ENCODE measurements at regions not wholly inside any gene's neighbourhood (a gene's known extent, or its start where the extent isn't known, plus 50 kb on each side); places are given as distances from the start of the nearest gene placed in this dataset.
A peak's percentile ranks its signal among the peaks of the same experiment; 100 is the strongest.

DNA sequence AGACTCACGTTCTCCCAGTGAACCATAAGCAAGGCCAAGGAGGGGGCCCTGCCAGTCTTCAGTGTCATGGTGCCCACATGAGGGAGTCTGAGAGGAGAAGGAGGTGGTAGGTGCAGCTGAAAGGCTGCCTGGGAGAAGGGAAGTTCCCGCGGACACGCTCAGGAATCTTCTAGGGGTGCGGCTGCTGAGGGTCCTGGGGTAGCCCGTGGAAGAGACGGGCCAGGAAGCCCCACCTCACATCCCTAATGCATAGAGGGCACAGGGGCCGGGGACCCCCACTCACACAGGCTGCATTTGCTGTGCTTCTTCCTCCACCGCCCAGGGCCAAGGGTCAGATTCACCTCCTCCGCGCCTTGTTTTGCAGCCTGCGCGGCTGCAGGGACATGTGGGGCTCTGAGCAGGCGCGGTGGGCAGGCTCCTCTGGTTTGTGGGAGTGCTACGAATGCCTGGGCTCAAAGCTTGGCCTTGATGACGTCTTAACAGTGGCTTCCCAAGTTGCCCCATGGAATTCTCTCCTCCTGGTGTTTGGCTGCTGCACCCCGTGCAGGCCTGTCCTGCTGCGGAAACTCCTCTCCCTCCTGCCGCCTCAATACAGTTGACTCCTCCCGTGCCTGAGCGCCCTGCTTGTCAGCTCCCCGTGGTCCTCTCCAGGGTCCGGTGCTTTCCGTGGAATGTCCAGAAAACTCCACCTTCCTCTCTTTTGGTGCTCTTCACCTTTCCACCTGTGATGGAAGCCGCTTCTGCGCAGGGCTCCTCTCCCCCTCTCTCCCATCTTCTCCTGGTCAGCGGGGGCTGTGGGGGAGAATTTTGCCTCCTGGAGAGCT is 95.7 kb downstream of the VAPA start:
- H3K27ac ChIP-seq, result no peak overlapping the region

DNA sequence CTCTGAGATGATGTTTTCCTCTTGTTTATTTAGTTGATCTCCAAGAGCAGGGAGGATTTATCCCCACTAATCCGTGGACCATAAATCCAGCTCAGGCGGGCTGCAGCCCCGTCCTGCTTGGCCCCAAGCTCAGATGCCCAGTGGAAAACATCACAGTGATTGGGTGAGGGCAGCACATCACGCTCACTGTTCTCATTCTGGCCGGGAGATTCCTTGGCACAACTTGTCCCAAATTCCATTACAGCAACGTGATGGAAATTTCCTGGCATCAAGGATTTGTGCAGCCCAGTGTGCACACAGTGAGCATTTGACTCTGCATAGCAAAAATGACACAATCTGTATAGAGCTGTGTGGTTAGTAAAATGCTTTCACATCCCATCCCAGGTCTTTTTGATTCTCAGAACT is 96.8 kb downstream of the VAPA start:
- no peak for DNase-seq (ENCODE audit: low read depth, low spot score)
- H3K27ac ChIP-seq, result no peak overlapping the region

More for the DNA sequence above, 95.7 kb downstream of the VAPA start:
- no peak for DNase-seq (ENCODE audit: low read depth, low spot score)

DNA sequence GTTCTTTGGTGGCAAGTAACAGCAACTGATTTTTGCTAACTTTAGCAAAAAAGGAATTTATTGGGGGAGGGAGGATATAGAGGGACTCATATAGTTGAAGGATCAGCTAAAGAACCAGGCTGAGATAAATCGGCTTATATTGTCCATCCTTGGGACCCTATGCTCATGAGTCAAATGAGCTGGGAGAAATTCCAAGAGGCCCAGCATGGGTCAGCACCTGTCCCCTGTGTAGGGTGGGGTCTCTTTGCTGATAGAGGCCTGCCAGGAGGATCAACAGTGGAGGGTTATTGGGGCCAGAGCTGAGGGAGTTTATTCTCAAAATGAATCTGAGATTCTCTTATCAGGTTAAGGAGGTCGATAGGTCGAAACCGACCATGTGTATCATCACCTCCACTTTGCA is 97.2 kb downstream of the VAPA start:
- no peak overlapping the region for H3K27ac ChIP-seq
- no peak for DNase-seq (ENCODE audit: low read depth, low spot score)

DNA sequence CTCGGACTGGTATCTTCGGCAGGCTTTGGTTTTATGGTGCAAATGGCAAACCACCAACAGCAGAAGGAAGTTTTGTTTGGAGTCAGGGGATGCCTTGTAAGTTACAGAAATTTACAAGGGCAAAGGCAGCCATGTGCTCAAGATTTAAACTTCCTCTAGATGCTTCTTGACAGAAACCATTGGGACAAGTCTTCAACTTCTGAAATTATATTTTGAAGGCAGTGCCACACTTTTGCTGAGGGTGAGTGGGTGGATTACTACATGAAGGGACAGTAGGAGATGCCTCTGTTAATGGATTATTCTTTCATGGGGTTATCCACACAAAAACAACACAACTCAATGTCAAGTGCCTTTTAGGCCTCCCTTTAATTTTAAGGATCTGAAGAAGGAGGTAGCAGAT is 97.9 kb downstream of the VAPA start:
- DNase-seq (ENCODE audit: low read depth, low spot score), result no peak
- no peak overlapping the region for H3K27ac ChIP-seq

DNA sequence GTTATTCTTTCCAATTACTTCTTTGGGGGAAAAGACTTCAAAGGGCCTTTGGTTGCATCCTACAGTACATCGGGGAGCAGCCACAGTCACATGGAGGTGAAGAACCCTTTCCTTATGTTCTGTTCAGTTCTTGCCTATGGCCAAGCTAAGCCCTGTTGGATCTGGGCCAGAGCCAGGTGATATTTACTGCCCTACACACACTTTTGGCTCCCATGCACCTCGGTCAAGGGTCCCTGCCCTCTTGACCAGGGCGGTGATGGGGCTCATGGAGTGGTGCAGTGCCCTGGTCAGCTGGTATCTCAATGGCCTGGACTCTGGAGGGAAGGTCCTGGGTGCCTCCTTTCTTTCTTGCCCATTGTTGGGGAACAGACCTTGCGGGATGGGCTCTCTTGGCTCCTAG is 98.7 kb downstream of the VAPA start:
- DNase-seq (ENCODE audit: low read depth, low spot score), result no peak
- H3K27ac ChIP-seq, result no peak overlapping the region

DNA sequence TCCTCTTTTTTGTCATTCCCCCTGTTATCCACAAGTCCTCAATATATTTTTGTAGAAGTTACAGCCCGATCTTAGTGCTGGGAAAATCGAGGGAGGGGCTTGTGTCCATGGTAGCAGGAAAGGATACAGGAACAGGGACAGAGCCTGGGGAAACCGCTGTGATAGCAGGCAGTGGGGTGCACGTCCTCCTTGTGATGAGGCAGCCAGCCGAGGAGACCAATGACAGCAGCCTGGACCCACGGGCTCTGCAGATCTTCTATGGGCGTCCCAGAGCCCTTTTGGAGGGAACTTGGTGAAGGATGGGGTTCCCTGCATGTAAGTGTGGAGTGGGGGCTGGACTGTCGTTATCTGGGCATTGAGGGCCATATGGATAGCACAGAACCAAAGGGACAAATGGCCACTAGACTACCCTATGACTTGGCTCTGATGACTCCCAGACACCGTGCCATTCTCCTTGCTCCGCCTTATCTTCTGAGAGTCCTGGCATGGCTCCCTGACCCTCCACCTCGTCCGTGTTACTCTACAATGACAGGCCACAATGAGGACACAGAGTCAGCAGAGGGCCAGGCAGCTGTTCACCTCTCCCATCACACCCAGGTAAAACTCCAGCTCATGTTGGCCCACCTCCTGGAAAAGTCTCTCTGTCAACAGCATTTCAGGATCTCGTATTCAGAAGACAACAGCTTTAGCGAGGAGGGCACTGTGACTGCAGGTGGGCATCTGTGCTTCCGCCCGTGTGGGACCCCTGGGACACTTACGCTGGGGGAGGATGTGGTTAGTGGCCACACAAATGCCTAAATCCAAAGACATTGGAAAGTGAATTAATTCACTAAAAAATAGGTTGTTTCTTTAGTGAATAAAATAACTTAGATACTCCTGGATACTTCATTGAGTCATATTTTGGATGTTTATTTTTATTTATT is 100.1 kb downstream of the VAPA start:
- no peak overlapping the region for H3K27ac ChIP-seq
- DNase-seq (ENCODE audit: low read depth, low spot score), result no peak

DNA sequence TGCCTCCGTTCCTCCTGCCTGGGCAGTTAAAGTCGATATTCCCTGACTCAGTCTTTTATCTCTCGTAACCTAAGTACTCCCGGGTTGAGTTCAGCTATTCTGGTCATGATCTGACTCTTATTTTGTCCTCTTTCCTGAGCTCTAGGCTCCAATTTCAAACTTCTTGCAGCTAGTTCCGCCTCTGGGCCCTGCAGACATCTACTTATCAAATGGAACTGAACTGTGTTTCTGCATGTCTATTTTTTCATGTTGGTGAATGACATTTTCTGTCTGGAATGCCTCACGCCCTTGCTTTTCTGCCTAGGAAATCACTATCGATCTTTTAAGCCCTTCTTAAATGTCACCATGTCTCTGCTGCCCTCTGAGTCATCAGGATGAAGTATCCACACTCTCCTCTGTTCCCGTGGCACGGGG is 101.5 kb downstream of the VAPA start:
- no peak for DNase-seq (ENCODE audit: low read depth, low spot score)
- peak overlapping the region; percentile 22 for H3K27ac ChIP-seq

DNA sequence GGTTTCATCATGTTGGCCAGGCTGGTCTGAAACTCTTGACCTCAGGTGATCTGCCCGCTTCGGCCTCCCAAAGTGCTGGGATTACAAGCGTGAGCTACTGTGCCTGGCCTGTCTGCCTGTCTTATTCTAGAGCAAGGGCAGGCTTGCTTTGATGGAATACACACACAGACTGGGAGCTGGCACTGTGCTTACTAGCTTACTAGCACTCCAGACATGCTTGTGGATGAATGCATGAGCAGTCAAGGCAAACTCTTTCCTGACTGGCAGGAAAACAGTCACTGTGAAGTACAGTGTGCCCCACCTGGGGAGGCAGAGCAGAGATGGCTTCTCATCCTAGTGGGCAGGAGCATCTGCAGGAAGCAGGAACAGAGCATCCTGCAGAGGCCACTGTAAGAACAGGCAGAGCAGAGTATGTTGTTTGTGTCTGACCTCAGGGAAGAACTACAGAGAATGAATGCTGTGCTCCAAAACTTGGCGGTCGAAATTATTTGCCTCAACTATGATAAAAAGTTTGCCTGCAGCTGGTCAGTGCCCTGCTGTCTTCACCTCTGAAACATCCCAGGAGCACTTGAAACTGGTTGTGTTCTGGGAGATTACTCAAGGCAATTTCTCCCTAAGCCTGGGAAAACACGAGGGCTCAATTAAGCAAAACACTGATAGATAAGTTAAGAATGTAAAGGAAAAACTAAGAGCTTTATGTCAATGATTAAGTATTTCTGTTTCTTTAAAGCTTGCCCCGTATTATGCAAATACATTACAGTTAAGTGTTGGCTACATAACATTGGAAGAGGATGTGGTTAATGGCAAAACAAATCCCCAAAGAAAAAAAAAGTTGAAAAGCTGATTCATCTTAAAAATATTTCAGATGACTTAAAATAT is 102.4 kb downstream of the VAPA start:
- DNase-seq (ENCODE audit: low read depth, low spot score), result peak; percentile 6
- H3K27ac ChIP-seq, result peak overlapping the region; percentile 22

DNA sequence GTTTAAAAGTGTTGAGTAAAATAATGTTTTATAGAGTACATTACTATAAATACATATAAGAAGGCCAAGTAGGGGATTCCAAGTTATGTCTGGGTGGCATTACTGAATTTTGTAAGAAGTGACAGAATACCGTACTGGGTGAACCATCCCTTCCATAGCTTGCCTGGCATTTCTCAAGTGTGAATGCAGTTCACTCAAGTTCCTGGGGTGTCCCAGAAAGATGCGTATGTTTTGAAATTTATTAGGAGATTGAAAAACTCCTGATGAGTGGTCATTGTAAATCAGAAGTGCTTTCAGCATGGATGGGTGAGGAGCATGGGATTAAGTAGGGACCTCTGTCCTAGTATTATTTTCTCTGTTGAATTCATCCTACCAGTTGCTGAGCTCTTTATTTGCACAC is 103.2 kb downstream of the VAPA start:
- no peak overlapping the region for H3K27ac ChIP-seq
- no peak for DNase-seq (ENCODE audit: low read depth, low spot score)

DNA sequence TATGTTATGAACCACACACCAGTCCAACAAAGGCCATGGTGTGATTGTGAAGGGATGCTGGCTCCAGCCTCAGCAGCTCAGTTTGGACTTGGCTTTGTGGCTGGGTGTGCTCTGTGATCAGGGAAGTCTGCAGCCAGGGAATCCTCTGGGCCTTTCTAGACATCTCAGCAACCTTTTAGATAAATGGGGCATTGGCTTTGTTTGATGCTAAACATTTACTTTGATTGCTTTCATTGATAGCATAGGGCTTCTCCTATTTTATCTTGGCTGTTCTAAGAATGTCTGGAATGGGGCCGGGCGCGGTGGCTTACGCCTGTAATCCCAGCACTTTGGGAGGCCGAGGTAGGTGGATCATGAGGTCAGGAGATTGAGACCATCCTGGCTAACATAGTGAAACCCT is 104.5 kb downstream of the VAPA start:
- DNase-seq (ENCODE audit: low read depth, low spot score), result no peak
- no peak overlapping the region for H3K27ac ChIP-seq

DNA sequence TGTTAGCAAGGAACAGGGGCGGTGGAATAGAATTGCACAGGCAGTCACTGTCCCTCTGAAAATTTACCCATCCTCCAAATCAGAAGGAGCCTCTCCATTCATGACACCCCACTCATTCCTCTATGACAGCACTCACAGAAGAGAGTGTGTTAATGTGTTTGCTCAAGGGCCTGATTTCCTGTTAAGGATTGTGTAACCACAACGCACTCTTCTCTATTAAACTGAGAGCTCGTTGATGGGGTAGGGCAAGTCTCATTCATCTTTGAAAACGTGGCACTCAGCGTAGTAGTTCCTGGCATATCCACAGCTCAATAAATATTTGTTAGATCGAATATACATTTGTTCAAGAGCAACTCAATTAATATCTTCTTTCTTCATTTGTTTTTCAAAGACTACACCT is 106.4 kb downstream of the VAPA start:
- peak; percentile 20 for DNase-seq (ENCODE audit: low read depth, low spot score)
- H3K27ac ChIP-seq, result no peak overlapping the region

DNA sequence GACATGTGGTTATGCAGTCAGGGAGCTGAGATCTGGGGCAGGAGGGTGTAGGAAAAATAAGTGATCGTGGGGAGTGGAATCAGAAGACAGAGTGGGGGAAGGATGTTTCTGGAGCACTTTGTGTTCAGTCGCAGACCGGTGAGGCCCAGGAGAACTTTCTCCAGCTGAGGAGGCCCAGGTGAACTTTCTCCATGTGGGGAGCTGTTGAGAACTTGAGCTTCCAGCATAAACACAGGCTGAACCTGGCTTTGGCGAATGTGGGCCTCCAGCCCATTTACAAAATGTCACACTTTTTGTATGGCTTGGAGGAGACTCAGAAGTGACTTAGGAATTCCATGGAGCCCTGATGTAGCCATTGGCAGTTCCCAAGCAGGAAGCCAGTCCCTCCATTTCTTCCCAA is 108.5 kb downstream of the VAPA start:
- no peak for DNase-seq (ENCODE audit: low read depth, low spot score)

DNA sequence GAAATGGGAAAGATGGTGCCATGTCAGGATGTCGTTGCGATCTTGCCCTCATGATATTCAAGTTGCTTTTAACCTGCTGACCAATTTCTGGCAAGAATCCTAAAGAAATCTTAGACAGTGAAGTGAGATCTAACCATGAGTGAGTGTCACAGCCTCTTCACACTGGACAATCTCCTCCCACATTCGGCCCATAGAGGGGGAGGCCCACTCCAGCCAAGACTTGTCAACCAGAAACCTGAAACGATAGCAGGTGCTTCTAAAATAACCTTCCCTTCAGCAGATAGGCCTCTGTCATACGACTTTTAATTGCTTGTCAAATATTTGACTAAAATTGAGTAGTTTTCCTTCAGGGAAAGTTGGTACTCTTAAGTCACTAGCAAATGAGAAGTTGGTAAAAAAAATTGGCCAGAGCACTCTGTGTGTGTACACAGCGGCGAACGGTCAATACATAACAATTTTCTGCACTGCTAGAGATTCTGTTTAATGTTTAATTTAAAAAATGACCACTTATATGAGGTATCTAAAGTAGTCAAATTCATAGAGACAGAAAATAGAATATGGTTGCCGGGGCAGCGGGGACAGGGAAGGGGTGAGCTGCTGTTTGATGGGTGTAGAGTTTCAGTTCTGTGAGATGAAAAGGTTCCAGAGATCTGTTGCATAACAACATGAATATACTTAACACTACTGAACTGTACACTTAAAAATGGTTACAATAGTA is 110.2 kb downstream of the VAPA start:
- no peak overlapping the region for H3K27ac ChIP-seq
- no peak for DNase-seq (ENCODE audit: low read depth, low spot score)

More for the DNA sequence above, 108.5 kb downstream of the VAPA start:
- H3K27ac ChIP-seq, result no peak overlapping the region

DNA sequence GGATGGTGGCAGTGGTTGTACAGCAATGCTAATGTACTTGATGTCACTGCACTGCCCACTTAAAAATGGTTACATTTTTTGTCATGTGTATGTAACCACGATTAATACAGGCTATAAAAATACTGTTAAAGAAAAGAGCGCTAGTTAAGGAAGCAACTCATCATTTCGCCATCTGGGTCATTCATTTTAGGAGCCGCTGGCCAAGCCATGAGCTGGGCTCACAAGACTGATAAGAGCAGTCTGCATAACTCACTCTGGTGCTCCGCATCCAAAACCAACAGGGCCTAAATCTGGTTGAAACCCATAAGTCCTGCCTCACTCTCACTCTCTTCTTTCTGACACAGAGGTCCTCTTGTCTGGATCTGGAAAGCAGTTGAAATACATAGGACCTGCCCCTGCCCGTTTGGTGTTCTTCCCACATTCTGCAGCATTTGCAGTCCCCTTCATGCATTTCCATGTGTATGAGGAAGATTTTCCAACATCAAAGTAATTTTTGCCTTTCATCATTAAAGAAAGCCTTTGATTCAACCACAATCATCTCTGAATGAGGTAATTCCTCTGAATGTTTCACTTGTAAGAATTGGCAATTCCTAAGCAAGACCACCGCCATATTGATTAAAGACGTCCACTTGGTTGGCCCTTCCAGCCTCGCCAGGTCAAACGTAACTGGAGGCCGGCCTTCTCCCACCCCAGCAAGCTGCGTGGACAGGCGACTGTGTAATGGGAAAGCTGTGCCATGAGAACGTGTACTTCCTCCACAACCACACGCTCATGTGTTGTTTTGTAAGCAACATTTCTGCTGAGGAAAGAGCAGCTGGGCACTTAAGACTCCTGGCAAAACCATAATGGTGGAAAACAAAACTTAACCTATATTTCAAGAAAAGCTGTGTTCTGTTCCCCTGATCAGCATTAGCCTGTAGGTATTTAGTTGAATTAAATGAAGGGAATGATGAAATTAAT is 112.2 kb downstream of the VAPA start:
- DNase-seq (ENCODE audit: low read depth, low spot score), result no peak
- no peak overlapping the region for H3K27ac ChIP-seq

DNA sequence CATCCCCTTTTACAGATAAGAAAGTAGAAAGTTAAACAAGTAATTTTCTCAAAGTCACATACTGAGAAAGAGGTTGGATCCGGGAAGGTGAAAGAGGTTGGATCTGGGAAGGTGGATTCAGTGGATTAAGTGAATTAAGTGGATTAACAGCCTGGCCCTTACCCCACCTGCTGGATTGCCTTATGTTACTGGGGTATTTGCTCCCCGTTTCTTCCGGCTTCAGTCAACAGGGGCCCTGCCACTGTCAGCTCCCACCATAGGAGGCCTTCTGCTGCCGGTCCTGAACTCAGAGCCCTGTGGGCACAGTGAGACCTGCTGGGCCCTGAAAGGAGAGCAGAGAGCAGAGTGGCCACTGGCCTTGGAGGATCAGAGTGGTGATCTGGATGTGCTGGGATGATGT is 113.2 kb downstream of the VAPA start:
- no peak overlapping the region for H3K27ac ChIP-seq
- no peak for DNase-seq (ENCODE audit: low read depth, low spot score)

DNA sequence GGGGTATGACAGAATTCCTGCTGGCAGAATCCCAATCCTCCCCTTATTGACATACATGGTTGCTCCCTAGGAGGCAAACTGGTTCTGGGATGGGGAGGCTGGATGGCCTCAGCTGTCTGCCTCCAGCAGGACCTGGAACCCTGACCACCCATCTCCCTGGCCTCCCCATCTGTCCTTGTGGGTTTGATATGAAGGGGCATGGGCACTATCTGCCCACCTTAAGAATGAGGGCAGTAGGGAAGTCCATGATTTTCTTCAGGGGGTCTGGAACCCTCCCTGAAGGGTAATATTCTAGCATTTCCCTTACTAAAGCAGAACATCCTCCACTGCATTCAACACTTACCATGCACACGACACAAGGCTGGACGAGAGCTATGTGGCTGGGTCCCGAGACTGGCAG is 113.6 kb downstream of the VAPA start:
- no peak for DNase-seq (ENCODE audit: low read depth, low spot score)
- H3K27ac ChIP-seq, result no peak overlapping the region

DNA sequence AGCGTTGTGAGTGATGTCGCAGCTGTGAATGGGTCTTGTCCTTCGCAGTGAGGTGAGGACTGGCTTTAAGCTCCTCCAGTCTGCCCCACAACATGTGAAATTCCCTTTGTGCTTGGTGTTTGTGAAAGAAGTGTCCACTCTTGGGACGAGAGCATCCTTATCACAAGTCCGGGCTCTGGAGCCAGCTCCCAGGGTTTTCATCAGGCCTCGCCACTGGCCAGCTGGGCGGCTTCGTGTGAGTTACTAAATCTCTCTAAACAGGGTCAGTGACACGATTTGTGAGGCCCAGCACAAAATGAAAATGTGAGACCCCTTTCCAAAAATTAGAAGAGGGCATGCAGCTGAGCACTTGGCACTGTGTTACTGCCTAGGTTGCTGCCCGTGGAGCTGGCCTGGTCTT is 115.9 kb downstream of the VAPA start:
- H3K27ac ChIP-seq, result no peak overlapping the region
- no peak for DNase-seq (ENCODE audit: low read depth, low spot score)

DNA sequence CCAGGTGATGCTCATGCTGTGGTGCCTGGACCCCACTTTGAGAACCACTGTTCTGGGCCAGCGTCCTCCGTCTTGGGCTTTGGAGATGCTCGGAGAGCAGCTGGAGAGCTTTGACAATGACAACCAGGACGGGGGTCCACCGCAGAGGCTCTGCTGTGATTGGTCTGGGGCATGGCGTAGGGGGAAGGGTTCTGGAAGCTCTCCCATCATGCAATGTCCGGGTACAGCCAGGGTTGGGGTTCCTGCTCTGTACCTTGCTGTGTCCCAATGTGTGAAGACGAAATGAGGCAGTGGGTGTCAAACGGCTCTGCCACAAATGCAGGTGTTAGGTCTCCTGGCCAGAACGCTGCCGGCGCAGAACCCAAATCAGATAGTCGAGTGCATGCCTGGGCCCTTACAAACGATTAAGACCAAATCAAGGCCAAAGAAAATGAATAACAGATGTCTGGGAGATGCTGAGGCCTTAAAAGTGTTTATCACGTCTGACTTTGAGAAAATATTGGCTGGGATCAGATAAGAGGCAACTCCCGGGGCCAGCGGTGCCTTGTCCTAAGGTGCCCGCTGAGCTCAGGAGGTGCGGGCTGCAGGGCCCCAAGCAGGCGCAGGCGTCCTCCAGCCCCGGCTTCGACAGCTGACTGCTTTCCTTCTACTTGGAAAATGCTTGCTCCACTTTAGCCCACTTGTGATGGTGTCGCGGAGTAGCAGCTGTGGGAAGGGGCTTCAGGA is 117.2 kb downstream of the VAPA start:
- DNase-seq (ENCODE audit: low read depth, low spot score), result no peak
- H3K27ac ChIP-seq, result no peak overlapping the region

Measured in epithelial cell of prostate (primary cell).